Activated naive CD8-positive, alpha-beta T cell treated with anti-CD3 and anti-CD28 coated beads, Interleukin-2, amount 10 ng/mL, durations not matched to agents 7 days and 5 days (primary cell): ENCODE measurements at regions not wholly inside any gene's neighbourhood (a gene's known extent, or its start where the extent isn't known, plus 50 kb on each side); places are given as distances from the start of the nearest gene placed in this dataset.

Source experiments
- ATAC-seq: fragments of 150-1000 bp; cut with Tn5 transposase; one replicate; pipeline ENCODE4 v1.10.0; 2021; ENCODE audit warnings: low read depth, moderate library complexity
- POLR2A ChIA-PET: fragments of 350-600 bp; sonication (Branson Sonifier 250); formaldehyde crosslinking; loops from one replicate; lab custom pipeline; 2021; ENCODE audit warnings: antibody characterized with exemption; lab: Charles Lee
- DNase-seq: peaks from one replicate; pipeline ENCODE4 v3.0.0; 2021
- H3K27ac Mint-ChIP-seq: one replicate; pipeline ENCODE4 v1.8.0; 2022; ENCODE audit warnings: mild to moderate bottlenecking, mixed read lengths
- H3K27me3 Mint-ChIP-seq: one replicate; pipeline ENCODE4 v1.8.0; 2022; ENCODE audit warnings: mild to moderate bottlenecking, moderate library complexity, mixed read lengths
- H3K36me3 Mint-ChIP-seq: one replicate; pipeline ENCODE4 v1.8.0; 2021; ENCODE audit warnings: mild to moderate bottlenecking, mixed read lengths
- H3K4me1 Mint-ChIP-seq: one replicate; pipeline ENCODE4 v1.8.0; 2021; ENCODE audit warnings: mixed read lengths
- H3K4me3 Mint-ChIP-seq: one replicate; pipeline ENCODE4 v1.8.0; 2022; ENCODE audit warnings: mild to moderate bottlenecking, moderate library complexity, mixed read lengths
- H3K9me3 Mint-ChIP-seq: one replicate; pipeline ENCODE4 v1.8.0; 2021; ENCODE audit warnings: mixed read lengths

GRCh38 chr1:193868425-193868824 lies 682.0 kb upstream of the B3GALT2 start:
- POLR2A ChIA-PET = no interaction called here
- ATAC-seq = no peak
- peaks cover 2% of the 10 kb centered on the region for H3K36me3 Mint-ChIP-seq
- no peaks in the 10 kb centered on the region for H3K27me3 Mint-ChIP-seq
- H3K9me3 Mint-ChIP-seq = peaks cover 10% of the 10 kb centered on the region
- H3K4me3 Mint-ChIP-seq = no peak overlapping the region
- H3K4me1 Mint-ChIP-seq = no peaks in the 10 kb centered on the region
- DNase-seq = no peak
- H3K27ac Mint-ChIP-seq = no peak overlapping the region

GRCh38 chr1:193856261-193856660 lies 669.8 kb upstream of the B3GALT2 start:
- H3K27me3 Mint-ChIP-seq = no peaks in the 10 kb centered on the region
- POLR2A ChIA-PET = no interaction called here

GRCh38 chr1:193850745-193851144 lies 664.3 kb upstream of the B3GALT2 start:
- no peaks in the 10 kb centered on the region for H3K4me1 Mint-ChIP-seq
- no peak overlapping the region for H3K27ac Mint-ChIP-seq
- H3K27me3 Mint-ChIP-seq = no peaks in the 10 kb centered on the region
- no peak overlapping the region for H3K4me3 Mint-ChIP-seq
- POLR2A ChIA-PET = no interaction called here
- no peak for DNase-seq
- no peaks in the 10 kb centered on the region for H3K36me3 Mint-ChIP-seq
- H3K9me3 Mint-ChIP-seq = peaks cover 9% of the 10 kb centered on the region
- no peak for ATAC-seq

More at GRCh38 chr1:193856261-193856660, 669.8 kb upstream of the B3GALT2 start:
- Mint-ChIP-seq H3K27ac (no peak overlapping the region), H3K4me1 (no peaks in the 10 kb centered on the region), H3K4me3 (no peak overlapping the region), H3K9me3 (peaks cover 9% of the 10 kb centered on the region), H3K36me3 (no peaks in the 10 kb centered on the region)
- ATAC-seq (no peak), DNase-seq (no peak)

- H3K27ac Mint-ChIP-seq = no peak overlapping the region
- no peak for ATAC-seq
- no peaks in the 10 kb centered on the region for H3K4me1 Mint-ChIP-seq
- peaks cover 2% of the 10 kb centered on the region for H3K9me3 Mint-ChIP-seq
- H3K36me3 Mint-ChIP-seq = no peaks in the 10 kb centered on the region
- no peak for DNase-seq
- H3K4me3 Mint-ChIP-seq = no peak overlapping the region
- POLR2A ChIA-PET = no interaction called here
- H3K27me3 Mint-ChIP-seq = no peaks in the 10 kb centered on the region
These were observed 660.6 kb upstream of the B3GALT2 start for GRCh38 chr1:193846876-193847604.

- Mint-ChIP-seq H3K4me1 (no peaks in the 10 kb centered on the region), H3K4me3 (no peak overlapping the region), H3K36me3 (no peaks in the 10 kb centered on the region), H3K9me3 (peaks cover 2% of the 10 kb centered on the region), H3K27me3 (no peaks in the 10 kb centered on the region), H3K27ac (no peak overlapping the region)
- DNase-seq = no peak
- POLR2A ChIA-PET = no interaction called here
- no peak for ATAC-seq
These were observed 660.0 kb upstream of the B3GALT2 start for GRCh38 chr1:193846411-193846810.

GRCh38 chr1:193841857-193842256 lies 655.4 kb upstream of the B3GALT2 start:
- peaks cover 2% of the 10 kb centered on the region for H3K9me3 Mint-ChIP-seq

GRCh38 chr1:193831465-193831864 lies 645.1 kb upstream of the B3GALT2 start:
- Mint-ChIP-seq H3K4me1 (no peaks in the 10 kb centered on the region), H3K27ac (no peak overlapping the region), H3K4me3 (no peak overlapping the region), H3K9me3 (peaks cover 5% of the 10 kb centered on the region), H3K27me3 (no peaks in the 10 kb centered on the region), H3K36me3 (peaks cover 2% of the 10 kb centered on the region)
- no peak for DNase-seq
- POLR2A ChIA-PET = no interaction called here
- ATAC-seq = no peak

More at GRCh38 chr1:193841857-193842256, 655.4 kb upstream of the B3GALT2 start:
- H3K27me3 Mint-ChIP-seq = no peaks in the 10 kb centered on the region
- H3K4me3 Mint-ChIP-seq = no peak overlapping the region
- POLR2A ChIA-PET = no interaction called here
- ATAC-seq = no peak
- no peak overlapping the region for H3K27ac Mint-ChIP-seq
- no peaks in the 10 kb centered on the region for H3K36me3 Mint-ChIP-seq
- H3K4me1 Mint-ChIP-seq = no peaks in the 10 kb centered on the region
- DNase-seq = no peak

GRCh38 chr1:193827516-193827915 lies 641.1 kb upstream of the B3GALT2 start:
- DNase-seq (no peak), ATAC-seq (no peak)
- H3K9me3 Mint-ChIP-seq = peaks cover 1% of the 10 kb centered on the region
- H3K4me1 Mint-ChIP-seq = no peaks in the 10 kb centered on the region
- POLR2A ChIA-PET = no interaction called here
- H3K36me3 Mint-ChIP-seq = no peaks in the 10 kb centered on the region
- H3K4me3 Mint-ChIP-seq = no peak overlapping the region
- H3K27ac Mint-ChIP-seq = no peak overlapping the region
- no peaks in the 10 kb centered on the region for H3K27me3 Mint-ChIP-seq

- H3K4me3 Mint-ChIP-seq = no peak overlapping the region
- H3K4me1 Mint-ChIP-seq = no peaks in the 10 kb centered on the region
- no peak overlapping the region for H3K27ac Mint-ChIP-seq
- H3K27me3 Mint-ChIP-seq = no peaks in the 10 kb centered on the region
- H3K9me3 Mint-ChIP-seq = peaks cover 5% of the 10 kb centered on the region
- ATAC-seq = no peak
- DNase-seq = no peak
- peaks cover 6% of the 10 kb centered on the region for H3K36me3 Mint-ChIP-seq
- POLR2A ChIA-PET = interaction anchor here (0.6 kb wide), 1 partner anchor 240 kb away, joined by 5 read pairs; no protein-coding TSS in a partner anchor
These were observed 633.0 kb upstream of the B3GALT2 start for GRCh38 chr1:193819376-193819775.

GRCh38 chr1:193807208-193807607 lies 620.8 kb upstream of the B3GALT2 start:
- Mint-ChIP-seq H3K4me1 (no peaks in the 10 kb centered on the region), H3K36me3 (peaks cover 2% of the 10 kb centered on the region), H3K27ac (no peak overlapping the region), H3K27me3 (no peaks in the 10 kb centered on the region), H3K9me3 (peaks cover 4% of the 10 kb centered on the region), H3K4me3 (no peak overlapping the region)
- POLR2A ChIA-PET = no interaction called here
- ATAC-seq (no peak), DNase-seq (no peak)

GRCh38 chr1:193806079-193807048 lies 620.0 kb upstream of the B3GALT2 start:
- no peak overlapping the region for H3K27ac Mint-ChIP-seq
- no peak for DNase-seq
- no peaks in the 10 kb centered on the region for H3K27me3 Mint-ChIP-seq
- H3K36me3 Mint-ChIP-seq = peaks cover 2% of the 10 kb centered on the region
- no peak for ATAC-seq
- POLR2A ChIA-PET = no interaction called here
- no peak overlapping the region for H3K4me3 Mint-ChIP-seq
- H3K4me1 Mint-ChIP-seq = no peaks in the 10 kb centered on the region
- peaks cover 4% of the 10 kb centered on the region for H3K9me3 Mint-ChIP-seq

- no peaks in the 10 kb centered on the region for H3K36me3 Mint-ChIP-seq
- H3K27me3 Mint-ChIP-seq = no peaks in the 10 kb centered on the region
- H3K9me3 Mint-ChIP-seq = peaks cover 4% of the 10 kb centered on the region
- H3K4me1 Mint-ChIP-seq = no peaks in the 10 kb centered on the region
- H3K27ac Mint-ChIP-seq = no peak overlapping the region
- no peak overlapping the region for H3K4me3 Mint-ChIP-seq
- POLR2A ChIA-PET = no interaction called here
- DNase-seq (no peak), ATAC-seq (no peak)
These were observed 613.7 kb upstream of the B3GALT2 start for GRCh38 chr1:193799948-193800690.

GRCh38 chr1:193799371-193799770 lies 613.0 kb upstream of the B3GALT2 start:
- Mint-ChIP-seq H3K9me3 (peaks cover 4% of the 10 kb centered on the region), H3K4me3 (no peak overlapping the region), H3K27ac (no peak overlapping the region), H3K36me3 (no peaks in the 10 kb centered on the region), H3K4me1 (no peaks in the 10 kb centered on the region), H3K27me3 (no peaks in the 10 kb centered on the region)
- DNase-seq = no peak
- ATAC-seq = no peak
- POLR2A ChIA-PET = no interaction called here
